GM21515 (cell line): ENCODE measurements at regions not wholly inside any gene's neighbourhood (a gene's known extent, or its start where the extent isn't known, plus 50 kb on each side); places are given as distances from the start of the nearest gene placed in this dataset.
"Not testable (repeated sequence)": the region's sequence is repeated elsewhere in the genome, so short reads cannot be mapped to it uniquely, and the experiment has no call there.

Experiments used
- ATAC-seq: cut with Tn5 transposase; IDR thresholded peaks from one replicate; pipeline ENCODE4 v1.9.1; 2021; ENCODE audit not compliant: unreplicated experiment

GRCh38 chr14:34049187-34049586 is 98.3 kb upstream of the EGLN3 start:
- ATAC-seq: not testable (repeated sequence)

DNA sequence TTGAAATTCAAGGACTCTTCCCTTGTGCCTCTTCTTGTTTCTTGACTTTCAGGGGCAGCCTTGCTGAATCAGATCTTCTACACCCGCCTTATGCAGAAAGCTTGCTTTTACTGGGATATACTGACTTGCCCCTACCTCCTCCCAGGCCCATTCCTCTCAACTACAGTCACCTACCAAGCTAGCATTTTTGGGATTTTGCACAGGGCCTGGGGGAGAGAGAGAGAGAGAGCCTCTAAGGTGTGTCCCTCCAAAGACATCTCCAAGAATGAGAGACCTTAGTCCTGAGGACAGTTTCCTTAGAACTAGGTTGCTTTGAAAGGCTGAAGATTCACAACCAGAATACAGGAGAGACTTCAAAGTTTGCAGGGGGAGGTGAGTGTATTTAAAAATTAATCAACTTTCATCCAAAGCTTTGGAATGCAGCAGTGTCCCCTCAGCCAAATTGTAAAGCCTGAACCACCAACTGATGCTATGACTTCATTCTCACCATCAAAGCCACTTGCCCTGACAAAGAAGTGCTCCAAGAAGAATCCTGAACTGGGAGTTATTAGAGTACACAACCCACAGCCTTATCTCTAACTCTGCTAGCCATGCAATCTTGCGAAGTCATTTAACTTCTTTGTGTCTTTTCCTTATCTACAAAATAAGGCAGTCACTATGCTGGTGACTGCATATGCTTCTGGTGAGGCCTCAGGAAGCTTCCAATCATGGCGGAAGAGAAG is 96.1 kb upstream of the EGLN3 start:
- no peak for ATAC-seq

DNA sequence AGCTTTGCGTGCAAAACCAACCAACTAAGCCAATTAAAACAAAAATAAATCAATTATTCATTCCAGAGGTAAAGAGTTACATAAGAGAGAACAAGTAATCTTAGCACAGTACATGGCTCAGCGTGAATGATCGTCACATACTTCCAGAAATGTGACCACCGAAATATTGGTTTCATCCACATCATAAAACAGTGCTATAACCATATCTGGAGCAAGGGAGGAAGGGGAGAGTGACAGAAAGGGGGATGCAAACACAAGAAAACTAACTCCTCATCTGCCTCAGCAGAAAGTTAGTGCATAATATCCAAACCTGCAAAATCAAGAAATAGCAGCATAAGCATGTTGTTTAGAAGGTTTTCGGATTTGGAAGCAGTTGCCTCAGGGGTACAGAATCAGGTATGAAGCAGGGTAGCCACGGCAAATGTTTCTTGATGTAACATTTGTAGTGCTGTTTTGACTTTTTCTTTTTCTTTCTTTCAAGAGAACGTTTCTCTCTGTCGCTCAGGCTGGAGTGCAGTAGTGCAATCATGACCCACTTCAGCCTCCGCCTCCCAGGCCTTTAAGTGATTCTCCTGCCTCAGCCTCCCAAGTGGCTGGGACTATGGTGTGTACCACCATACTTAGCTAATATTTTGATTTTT is 93.9 kb upstream of the EGLN3 start:
- no peak for ATAC-seq

DNA sequence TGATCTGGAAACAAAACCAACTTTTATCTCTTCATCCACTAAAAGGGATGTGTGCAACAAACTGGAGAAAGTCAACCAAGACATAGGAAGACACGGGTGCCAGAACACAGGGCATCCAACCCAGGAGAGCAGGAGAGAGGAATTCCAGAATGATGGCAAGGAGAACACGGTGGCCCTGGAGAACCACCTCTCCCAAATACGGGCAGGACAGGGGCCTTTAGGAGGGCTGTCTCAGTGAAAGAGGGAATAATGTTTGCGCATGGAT is 93.4 kb upstream of the EGLN3 start:
- ATAC-seq: no peak

GRCh38 chr14:34043627-34044372 is 92.9 kb upstream of the EGLN3 start:
- peak; percentile 90 for ATAC-seq

GRCh38 chr14:34041220-34041619 is 90.3 kb upstream of the EGLN3 start:
- no peak for ATAC-seq

DNA sequence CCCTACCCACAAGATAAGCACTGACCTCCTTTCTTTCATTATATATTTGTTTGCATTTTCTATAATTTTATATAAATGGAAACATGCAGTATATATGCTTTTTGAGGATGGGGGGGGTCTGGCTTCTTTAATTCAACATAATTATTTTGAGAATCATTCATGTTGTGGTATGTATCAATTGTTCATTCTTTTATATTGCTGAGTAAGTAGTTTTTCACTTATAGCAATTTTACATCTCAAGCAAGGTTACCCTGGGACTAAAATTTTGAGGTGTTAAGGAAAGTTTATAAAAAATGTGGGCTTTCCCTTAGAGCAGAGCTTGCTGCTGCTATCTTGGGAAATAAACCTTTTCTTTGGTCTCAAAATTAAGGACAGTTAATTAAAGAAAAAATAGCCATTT is 89.9 kb upstream of the EGLN3 start:
- ATAC-seq: no peak

DNA sequence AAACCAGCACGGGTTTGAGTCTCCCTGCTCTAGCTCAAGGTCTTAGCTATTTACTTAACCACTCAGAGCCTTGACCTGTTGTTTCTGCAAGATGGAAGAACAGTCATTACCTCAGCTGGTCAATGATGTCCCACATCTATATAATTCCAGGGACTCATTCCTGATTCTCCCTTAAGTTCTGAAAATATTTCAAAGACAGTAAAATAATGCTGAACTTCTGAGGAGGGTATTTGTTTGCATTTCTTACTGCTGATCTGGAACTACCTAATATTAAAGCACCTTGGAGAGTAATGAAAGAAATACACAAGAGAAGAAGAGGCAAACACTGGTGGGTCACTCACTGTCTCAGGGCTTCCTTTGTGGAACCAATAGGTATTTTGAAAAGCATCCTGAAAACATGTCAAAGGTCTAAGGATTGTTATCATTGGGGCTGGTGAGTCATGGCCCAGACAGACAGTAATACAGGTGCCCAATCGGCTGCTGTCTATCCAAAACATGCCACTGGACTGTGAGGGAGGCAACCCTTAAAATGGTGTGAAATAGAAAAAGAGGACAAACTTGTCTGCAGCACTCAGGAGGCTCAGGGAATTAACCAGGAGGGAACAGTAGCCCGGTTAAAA is 88.7 kb upstream of the EGLN3 start:
- no peak for ATAC-seq

GRCh38 chr14:34038358-34039057 is 87.6 kb upstream of the EGLN3 start:
- no peak for ATAC-seq

- no peak for ATAC-seq
Measured at GRCh38 chr14:34036319-34036766, 85.5 kb upstream of the EGLN3 start.

- no peak for ATAC-seq
Measured at GRCh38 chr14:34035934-34036250, 85.0 kb upstream of the EGLN3 start.

GRCh38 chr14:34035177-34035933 is 84.5 kb upstream of the EGLN3 start:
- ATAC-seq: no peak

DNA sequence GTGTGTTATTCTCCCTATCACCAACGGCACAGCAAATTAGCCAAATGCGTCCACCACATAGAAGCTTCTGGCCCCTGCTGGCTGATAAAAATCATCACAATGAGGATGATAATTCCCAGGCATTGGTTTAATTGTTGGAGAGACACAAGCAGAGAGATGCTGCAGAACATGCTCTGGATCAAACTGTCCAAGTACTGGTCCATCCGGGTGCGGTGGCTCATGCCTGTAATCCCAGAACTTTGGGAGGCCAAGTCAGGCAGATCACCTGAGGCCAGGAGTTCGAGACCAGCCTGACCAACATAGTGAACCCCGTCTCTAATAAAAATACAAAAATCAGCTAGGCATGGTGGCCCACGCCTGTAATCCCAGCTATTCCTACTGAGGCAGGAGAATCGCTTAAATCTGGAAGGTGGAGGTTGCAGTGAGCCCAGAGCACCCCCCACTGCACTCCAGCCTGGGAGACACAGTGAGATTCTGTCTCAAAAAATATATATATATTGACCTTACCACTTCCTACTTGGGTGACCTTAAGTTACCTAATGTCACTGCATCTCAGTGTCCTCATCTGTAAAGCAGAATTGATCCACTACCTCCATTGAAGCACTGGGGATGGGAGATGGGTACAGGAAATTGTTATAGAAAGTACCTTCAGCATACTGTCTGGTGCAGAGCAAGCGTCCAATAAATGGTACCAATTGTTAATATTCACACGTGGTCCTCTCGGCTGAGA is 83.7 kb upstream of the EGLN3 start:
- ATAC-seq: no peak

- ATAC-seq: no peak
Measured at GRCh38 chr14:34032720-34033119, 81.8 kb upstream of the EGLN3 start.

DNA sequence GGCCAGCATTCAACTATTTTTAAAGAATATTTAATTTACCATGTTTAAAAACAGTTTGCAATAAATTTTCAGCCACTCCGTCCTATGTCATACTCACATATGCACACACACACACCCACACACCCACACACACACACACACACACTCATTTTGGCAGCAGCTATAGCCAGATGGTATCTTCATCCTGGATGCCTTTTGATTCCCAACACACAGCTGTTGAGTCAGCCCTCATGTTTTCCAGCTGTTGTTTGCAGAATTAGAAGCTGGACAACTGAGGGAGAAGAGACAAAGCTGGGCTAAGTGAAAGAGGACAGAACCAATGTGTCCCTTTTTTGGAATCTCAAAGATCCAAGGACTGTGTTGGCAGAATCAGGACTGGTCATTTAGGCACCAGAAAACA is 80.0 kb upstream of the EGLN3 start:
- no peak for ATAC-seq

DNA sequence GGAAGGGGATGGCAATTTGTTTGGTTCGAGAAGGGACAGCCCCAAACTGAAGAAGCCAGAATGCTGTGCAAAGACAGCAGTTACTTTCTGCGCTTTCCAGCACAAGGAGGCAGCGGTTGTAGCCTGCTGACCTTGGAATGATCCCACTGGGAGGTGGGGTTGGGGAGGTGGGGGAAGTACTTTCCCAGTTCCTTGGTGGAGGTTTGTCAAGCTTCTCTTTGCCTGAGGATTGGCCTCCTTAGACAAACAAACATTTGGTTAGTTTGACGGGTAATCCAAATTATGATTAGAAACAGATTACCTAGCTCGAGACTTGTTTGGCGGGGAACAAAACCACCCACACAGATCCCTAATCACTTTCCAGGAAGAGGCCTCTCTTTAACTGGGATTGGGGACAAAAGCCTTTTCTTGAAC is 79.1 kb upstream of the EGLN3 start:
- ATAC-seq: no peak

DNA sequence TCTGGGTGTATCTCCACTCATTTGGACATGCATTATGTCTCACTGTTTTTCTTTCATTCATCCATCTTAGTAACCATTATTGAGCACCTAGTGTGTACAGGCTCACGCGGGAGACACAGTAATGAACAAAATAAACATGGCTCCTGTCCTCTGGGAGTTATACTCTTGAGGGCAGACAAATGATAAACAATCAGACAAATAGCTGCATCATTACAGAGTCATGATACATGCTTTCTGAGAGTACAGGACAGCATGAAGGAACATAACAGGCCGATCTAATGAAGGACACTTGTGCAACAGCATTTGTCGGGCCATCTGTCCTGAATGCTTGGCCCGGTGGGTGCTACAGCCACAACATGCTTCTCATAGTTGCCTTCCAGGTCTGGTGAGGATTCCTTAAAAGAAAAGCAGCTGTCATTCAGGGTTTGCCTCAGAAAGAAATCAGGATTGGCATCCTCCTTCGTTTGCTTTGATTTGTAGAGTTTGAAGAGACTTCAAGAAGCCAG is 77.2 kb upstream of the EGLN3 start:
- ATAC-seq: no peak

- ATAC-seq: no peak
Measured at GRCh38 chr14:34027130-34027989, 76.5 kb upstream of the EGLN3 start.
